ENCODE measurements at regions not wholly inside any gene's neighbourhood (a gene's known extent, or its start where the extent isn't known, plus 50 kb on each side); places are given as distances from the start of the nearest gene placed in this dataset.

- no peak for TF ChIP-seq CTCF (IDR thresholded peaks at IDR 0.05)
- no peak for TF ChIP-seq POLR2A (IDR thresholded peaks at IDR 0.05)
These were observed 420.7 kb downstream of the INSC start for GRCh38 chr11:15535414-15535813.
